ENCODE measurements at regions not wholly inside any gene's neighbourhood (a gene's known extent, or its start where the extent isn't known, plus 50 kb on each side); places are given as distances from the start of the nearest gene placed in this dataset.

DNA sequence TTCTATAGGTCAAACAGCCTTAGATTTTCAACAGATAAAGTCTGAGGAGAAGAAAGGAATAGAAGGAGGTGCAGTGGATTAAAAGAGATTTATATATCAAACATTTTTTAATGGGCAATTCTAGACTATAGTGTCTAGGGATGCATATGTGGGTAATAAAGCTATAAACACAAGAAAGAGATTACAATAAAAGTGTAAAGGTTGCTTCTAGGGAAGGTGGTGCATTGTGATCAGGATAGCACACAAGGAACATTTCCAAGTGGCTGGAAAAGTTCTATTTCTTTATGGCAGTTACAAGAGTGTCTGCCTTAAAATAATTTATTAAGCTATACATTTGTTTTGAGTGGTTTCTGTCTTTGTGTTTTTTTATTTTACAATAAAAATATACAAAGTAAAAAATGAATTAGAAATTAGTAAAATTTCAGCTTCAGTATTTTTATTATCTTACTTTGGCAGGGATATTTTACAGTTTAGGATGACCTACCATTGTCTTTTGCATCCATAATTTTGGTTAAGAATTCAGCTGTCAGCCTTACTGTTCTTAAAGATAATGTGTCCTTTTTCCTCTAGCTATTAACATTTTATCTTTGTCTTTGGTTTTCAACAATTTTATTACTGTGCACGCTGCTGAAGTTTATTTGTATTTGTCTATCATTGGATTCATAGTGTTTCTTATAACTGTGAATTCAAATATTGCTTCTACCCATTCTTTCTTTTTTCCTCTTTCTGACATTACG is 221.8 kb downstream of the LACC1 start:
- DNase-seq: no peak

- DNase-seq: no peak
These were observed 223.9 kb downstream of the LACC1 start for GRCh38 chr13:44103429-44104196.

- DNase-seq: no peak
These were observed 224.4 kb downstream of the LACC1 start for GRCh38 chr13:44104197-44104490.

GRCh38 chr13:44104969-44105368 is 225.3 kb downstream of the LACC1 start:
- DNase-seq: no peak

DNA sequence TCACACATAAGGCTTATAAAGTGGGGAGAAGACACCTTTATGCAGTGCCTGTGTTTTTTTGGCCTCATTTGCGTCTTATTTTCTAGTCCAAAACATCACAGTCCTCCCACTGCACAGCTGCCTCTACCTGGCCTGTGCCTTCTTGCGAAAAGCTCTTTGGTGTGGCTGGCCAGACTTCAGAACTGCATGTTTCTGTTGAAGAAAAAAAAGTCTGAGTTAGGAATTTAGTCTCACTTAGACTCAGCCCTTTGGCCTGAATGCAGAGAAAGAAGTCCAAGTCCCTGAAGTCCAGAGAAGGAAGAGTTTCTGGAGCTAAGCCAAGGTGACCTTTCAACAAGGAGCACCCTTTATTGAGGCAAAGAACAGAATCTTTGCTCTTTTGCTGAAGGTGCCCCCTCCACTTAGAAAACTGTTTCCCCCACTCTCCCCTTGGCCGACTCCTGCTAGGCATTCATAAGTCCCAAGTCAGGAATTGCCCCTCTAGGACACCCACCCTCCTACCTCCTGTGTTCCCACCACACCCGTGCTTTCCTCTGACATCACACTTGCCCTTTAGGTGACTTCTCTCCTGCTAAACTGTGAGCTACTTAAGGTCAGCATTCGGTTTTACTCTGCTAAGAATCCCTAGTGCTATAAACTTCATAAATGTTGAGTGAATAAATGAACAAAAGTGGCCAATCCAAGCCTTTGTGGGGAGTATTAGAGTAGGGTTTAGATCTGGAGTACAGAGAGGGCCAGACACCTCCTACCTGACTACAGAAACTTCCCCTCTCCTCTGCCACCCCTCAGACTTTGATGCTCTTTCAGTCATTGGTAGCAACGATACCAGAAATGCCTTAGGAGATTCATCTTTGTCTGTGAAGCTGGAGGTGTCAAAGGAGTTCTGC is 226.8 kb downstream of the LACC1 start:
- no peak for DNase-seq

- DNase-seq: no peak
These were observed 227.8 kb downstream of the LACC1 start for GRCh38 chr13:44107357-44108121.

DNA sequence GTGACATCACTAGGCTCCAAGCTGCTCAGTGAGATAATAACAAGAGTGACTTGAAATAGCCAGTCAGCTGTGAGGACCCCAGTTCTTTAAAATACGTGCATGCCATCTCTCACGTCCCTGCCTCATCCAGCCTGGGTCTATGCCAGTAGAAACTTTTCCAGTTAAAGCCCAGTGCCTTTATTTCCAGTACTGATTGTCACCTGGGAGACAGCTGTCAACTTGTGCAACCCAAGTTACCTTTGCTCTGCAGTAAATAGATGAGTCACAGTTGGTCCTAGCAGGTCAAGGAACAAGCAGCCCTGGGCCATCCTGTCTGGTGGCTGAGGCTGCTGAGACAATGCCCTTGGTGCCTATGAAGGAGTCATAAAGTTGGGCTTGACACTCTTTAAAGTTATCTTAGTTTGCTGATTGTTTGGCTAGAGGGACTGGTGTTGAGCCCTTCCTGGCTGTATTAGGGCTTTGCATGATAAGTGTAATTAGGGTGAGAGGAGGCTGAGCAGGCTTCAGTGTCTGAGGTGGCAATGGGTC is 228.7 kb downstream of the LACC1 start:
- DNase-seq: no peak

DNA sequence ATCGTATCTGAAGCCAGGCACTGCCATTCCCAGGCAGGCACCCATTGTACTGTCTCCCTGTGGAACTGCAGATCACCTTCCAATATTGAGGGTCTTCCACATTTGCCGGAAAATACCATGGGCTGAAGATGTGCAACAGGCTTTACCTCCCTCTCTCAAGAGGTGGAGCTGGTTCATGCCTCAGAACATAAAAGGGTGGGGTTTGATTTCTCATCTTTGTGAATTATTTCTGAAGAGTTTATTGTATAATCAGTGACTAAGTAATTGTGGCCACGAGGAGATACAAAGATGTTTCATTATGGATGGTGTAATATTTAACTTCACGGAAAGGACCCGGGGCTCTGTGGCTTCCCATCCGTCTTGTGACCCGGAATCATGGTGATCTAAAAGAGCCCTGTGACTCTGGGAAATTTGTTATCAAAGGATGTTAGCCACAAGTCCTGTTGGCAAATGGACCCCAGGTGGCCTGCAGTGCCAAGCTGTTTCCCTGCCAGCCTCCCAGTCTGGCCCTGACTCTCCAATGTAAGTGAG is 230.5 kb downstream of the LACC1 start:
- no peak for DNase-seq

DNA sequence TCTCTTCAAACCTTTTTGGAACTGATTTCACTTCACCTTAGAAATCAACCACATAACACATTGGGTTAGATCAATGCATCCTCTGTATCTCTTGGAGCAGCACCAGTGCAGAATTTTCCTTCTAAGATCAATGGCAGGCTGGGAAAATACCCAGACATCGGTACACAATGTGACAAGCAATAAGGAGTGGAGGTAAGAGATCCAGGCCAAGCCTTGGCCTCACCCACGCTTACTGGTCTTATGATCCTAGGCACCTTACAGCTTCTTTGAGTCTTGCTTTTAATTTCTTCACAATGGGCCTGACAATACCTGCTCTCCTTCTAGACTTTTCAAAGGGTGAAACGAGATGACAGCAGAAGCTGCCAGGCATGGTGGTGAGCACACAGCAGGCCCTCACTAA is 232.0 kb downstream of the LACC1 start:
- DNase-seq: no peak

DNA sequence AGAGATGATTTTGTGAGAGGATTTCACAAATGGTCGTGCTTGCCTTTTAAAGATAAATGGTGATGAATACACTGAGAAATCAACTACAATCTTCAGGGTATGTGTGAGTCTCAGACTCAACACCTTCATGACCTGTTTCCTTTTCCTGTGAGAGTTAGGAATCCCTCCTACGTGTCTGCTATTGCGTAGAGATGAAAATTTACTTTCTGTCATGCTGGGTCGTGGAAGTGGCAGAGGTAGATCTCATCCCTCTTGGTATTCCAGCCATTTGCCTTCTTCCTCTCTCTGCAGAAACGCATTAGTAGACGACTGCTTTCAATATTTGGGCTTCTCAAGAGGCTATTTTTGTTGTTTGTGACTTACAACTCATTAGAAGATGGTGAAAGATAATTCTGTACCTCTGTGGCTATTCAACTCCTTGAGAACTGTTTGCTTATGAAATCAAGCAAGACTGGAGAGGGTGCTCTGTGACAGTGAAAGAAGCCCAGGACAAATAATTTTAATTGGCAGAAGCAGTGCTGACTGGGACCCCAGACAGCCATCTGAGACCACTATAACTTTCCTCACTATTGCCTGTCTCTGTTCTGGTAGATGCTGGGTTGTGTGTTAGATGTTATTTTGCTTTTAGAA is 233.1 kb downstream of the LACC1 start:
- DNase-seq: no peak

- DNase-seq: no peak
These were observed 237.0 kb downstream of the LACC1 start for GRCh38 chr13:44116562-44117332.

- no peak for DNase-seq
These were observed 237.6 kb downstream of the LACC1 start for GRCh38 chr13:44117351-44117750.

- no peak for DNase-seq
These were observed 238.1 kb downstream of the LACC1 start for GRCh38 chr13:44117816-44118215.

DNA sequence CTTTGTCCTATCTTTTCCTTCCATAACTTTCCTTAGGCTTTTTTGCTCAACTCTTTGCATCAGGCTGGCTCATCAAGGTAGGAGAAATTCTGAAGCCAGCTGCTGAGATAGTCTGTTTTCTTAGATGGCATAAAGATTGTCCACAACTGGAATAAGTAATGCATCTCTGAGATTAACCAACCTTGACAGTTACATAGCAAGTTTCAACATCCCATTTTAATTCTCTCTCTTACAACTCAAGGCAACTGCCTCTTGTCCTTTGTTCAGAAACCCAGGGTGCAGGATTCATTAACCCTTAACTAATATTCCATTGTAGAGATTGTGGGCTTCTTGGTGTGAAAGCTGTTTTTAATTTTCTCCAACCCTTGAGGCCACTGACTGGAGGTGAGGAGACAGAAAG is 239.2 kb downstream of the LACC1 start:
- no peak for DNase-seq

GRCh38 chr13:44120043-44120442 is 240.3 kb downstream of the LACC1 start:
- DNase-seq: no peak

GRCh38 chr13:44120849-44121755 is 241.4 kb downstream of the LACC1 start:
- DNase-seq: no peak

DNA sequence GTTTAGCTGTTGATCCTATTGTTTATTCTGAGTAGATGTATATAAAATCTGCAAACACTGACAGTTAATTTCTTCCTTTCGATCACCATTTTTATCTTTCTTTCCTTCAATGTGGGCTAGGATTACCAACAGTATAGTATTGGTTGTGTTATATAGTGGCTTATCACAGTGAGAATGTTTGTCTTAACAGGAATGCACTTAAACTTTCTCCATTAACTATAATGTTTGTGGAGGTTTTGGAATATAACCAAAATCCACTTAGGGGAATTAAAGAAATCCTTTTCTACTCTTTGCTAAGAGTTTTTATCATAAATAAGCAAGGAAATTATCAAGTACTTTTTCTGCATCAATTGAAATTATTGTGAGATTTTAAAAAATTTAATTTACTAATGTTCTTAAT is 244.6 kb downstream of the LACC1 start:
- DNase-seq: no peak

DNA sequence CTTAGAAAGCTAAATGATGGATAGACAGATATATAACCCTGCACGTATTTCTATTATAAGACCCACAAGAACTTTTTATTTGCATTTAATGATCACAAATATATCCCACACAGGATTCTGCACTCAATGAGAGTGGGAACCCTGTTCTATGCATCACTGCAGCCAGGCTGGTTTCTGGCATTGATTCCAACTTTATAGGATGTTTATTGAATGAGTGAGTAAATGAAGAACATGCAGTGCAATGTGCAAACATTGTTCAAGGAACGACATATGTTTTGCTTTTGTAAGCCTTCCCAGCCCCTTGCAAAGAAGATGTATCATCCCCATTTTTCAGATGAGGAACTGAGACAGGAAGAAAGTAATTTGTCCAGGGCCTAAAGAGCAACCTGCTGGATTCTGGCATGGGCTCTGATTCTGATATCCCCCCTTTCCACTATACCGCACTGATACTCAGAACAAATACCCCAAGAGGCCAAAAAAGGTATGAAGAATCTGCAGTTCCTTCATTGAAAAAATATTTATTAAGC is 246.3 kb downstream of the LACC1 start:
- DNase-seq: no peak

DNA sequence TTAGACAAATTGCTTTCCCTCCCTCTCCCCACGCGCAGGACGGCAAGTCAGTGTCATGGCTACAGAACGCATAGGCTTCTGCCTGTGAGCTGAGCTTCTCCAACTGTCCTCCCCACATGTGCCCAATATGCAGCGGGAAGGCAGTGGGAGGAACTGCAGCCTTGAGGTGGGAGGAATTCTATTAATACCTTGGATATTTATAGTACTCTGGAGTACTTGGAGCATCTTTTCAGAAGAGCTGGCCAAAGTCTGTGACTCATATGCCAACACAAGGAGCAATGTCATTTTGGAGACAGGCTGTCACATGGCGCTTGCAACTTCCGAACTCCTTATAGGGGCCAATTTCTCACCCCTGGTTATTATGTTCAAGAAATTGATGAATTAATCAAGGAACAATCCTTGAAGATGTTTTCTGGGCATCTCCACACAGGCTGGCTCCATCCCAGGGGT is 245.0 kb upstream of the SERP2 start:
- no peak for DNase-seq

DNA sequence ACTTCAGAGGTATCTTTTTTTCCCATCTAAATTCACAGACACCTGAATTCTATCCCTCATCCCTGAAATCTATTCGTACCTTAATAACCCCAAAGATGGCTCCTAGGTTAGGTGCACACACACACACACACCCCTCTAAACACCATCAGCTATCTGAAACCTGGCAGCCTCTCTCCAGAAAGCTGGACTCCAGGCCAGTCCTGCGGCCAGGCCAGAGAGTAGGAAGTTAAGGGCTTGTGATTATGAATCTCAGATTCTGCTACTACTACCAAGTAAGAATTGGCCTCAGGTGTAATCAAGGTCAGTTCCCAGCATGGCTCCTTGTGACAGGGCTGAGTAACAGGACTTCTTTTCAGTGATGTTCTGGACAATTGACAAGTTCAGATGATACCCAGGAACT is 244.2 kb upstream of the SERP2 start:
- no peak for DNase-seq
